ENCODE measurements at regions not wholly inside any gene's neighbourhood (a gene's known extent, or its start where the extent isn't known, plus 50 kb on each side); places are given as distances from the start of the nearest gene placed in this dataset.

GRCh38 chr2:157124731-157125130 is 132.8 kb upstream of the GALNT5 start (continued):
- TF ChIP-seq CBX3 (IDR thresholded peaks at IDR 0.05; ENCODE audit: borderline replicate concordance, low read depth) (no peak), MEF2A (IDR thresholded peaks at IDR 0.05; ENCODE audit: insufficient read depth, low read depth, low read length) (no peak), YBX1 (IDR thresholded peaks at IDR 0.05) (no peak), SREBF2 (IDR thresholded peaks at IDR 0.05; ENCODE audit: low read length) (no peak), FOS (IDR thresholded peaks at IDR 0.05; ENCODE audit: borderline replicate concordance, extremely low read depth, insufficient read length) (no peak)
- TF ChIP-seq, protein P1, sequence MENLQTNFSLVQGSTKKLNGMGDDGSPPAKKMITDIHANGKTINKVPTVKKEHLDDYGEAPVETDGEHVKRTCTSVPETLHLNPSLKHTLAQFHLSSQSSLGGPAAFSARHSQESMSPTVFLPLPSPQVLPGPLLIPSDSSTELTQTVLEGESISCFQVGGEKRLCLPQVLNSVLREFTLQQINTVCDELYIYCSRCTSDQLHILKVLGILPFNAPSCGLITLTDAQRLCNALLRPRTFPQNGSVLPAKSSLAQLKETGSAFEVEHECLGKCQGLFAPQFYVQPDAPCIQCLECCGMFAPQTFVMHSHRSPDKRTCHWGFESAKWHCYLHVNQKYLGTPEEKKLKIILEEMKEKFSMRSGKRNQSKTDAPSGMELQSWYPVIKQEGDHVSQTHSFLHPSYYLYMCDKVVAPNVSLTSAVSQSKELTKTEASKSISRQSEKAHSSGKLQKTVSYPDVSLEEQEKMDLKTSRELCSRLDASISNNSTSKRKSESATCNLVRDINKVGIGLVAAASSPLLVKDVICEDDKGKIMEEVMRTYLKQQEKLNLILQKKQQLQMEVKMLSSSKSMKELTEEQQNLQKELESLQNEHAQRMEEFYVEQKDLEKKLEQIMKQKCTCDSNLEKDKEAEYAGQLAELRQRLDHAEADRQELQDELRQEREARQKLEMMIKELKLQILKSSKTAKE (IDR thresholded peaks at IDR 0.05; ENCODE audit: low read depth, poor library complexity, severe bottlenecking): no peak

DNA sequence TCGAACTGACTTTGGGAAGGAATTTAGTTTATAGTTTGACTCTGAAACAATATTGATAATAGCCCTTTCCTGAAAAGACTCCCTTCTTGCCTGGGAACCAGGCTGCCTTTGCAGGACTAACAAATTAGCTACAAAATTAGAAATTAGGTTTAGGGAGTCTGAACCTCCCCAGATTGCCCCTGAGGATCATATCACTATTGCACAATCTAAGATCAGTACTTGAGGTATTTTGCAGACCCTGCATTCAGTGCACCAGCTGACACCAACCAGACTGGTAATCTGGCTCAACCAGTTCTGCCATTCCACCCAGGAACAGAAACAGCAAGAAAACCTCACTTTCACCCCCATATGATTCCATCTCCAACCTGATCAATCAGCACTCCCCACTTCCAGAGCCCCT is 131.8 kb upstream of the GALNT5 start:
- Histone ChIP-seq H3K27ac (ENCODE audit: control insufficient read depth, insufficient read depth) (no peak overlapping the region), H3K4me3 (no peak overlapping the region), H4K20me1 (ENCODE audit: control insufficient read depth, insufficient read depth) (no peaks in the 10 kb centered on the region), H3K9ac (ENCODE audit: control insufficient read depth, insufficient read depth, low read length) (no peak overlapping the region), H3K4me2 (ENCODE audit: control insufficient read depth, insufficient read depth) (no peak overlapping the region), H3K9me3 (replicated peaks; ENCODE audit: control insufficient read depth, insufficient read depth, low read length) (no peaks in the 10 kb centered on the region), H3K79me2 (ENCODE audit: control insufficient read depth, insufficient read depth, low read length) (no peaks in the 10 kb centered on the region), H2AFZ (ENCODE audit: control insufficient read depth, low read depth, low read length) (no peak overlapping the region), H3K27me3 (replicated peaks in 1 of 2; ENCODE audit: control insufficient read depth in 2 of 2, insufficient read depth in 2 of 2, low read length in 1 of 2) (peaks cover 0 to 2% of the 10 kb centered on the region in 2 experiments; a peak in 2 of 4 replicates), H3K4me1 (ENCODE audit: control insufficient read depth, insufficient read depth, low read length) (no peaks in the 10 kb centered on the region), H3K36me3 (ENCODE audit: control insufficient read depth in 2 of 2, insufficient read depth in 2 of 2, low read length in 1 of 2) (no peaks in the 10 kb centered on the region)
- intact Hi-C loops (cut with micrococcal nuclease; ENCODE audit: unreplicated experiment) (no loop called here), in situ Hi-C loops (cut with MboI) (no loop called here)
- DNase-seq (ENCODE audit: low read depth, low spot score) (no peak), FAIRE-seq (no peak), ATAC-seq (no peak)
- ChIA-PET POLR2A (no interaction called here), CTCF (interaction anchor here (1.2 to 1.4 kb wide), 2 partner anchors 9 to 55 kb away, joined by 3 to 4 read pairs; no protein-coding TSS in a partner anchor), SMC1A (ENCODE audit: uncharacterized antibody, unreplicated experiment) (interaction anchor here (0.8 to 2.0 kb wide), 5 partner anchors 9 to 67 kb away, joined by 3 to 8 read pairs (median 5); no protein-coding TSS in a partner anchor), RAD21 (ENCODE audit: unreplicated experiment) (no interaction called here)
- no TSS peak for BruUV-seq (replicated peaks)
- WGBS (ENCODE audit: insufficient coverage, insufficient replicate concordance, low lambda C conversion rate, missing lambda C conversion rate): 0% methylated on average over 1 of the region's 1 CpG
- no peak for TF ChIP-seq EZH2 (IDR thresholded peaks at IDR 0.05; ENCODE audit: borderline replicate concordance, control insufficient read depth, low read depth, low read length)
- TF ChIP-seq NFYB (IDR thresholded peaks at IDR 0.05; ENCODE audit: insufficient read depth, low read depth, low read length): no peak
- TF ChIP-seq SMAD1 (IDR thresholded peaks at IDR 0.05; ENCODE audit: low read depth, partially characterized antibody): no peak
- no peak for TF ChIP-seq CHD2 (IDR thresholded peaks at IDR 0.05; ENCODE audit: borderline replicate concordance, low read depth, low read length)
- TF ChIP-seq, protein P2, sequence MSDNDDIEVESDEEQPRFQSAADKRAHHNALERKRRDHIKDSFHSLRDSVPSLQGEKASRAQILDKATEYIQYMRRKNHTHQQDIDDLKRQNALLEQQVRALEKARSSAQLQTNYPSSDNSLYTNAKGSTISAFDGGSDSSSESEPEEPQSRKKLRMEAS (IDR thresholded peaks at IDR 0.05; ENCODE audit: low read depth, low read length): no peak
- TF ChIP-seq, protein P1 (IDR thresholded peaks at IDR 0.05; ENCODE audit: low read depth, poor library complexity, severe bottlenecking): no peak
- no peak for TF ChIP-seq ZSCAN29 (IDR thresholded peaks at IDR 0.05)
- TF ChIP-seq PAX8 (IDR thresholded peaks at IDR 0.05): no peak
- TF ChIP-seq TBL1XR1 (IDR thresholded peaks at IDR 0.05; ENCODE audit: low read depth, low read length): no peak
- TF ChIP-seq SRF (IDR thresholded peaks at IDR 0.05; ENCODE audit: low read depth in 2 of 2, low read length in 2 of 2): no peak
- TF ChIP-seq EP300 (IDR thresholded peaks at IDR 0.05; ENCODE audit: borderline replicate concordance in 1 of 2, control insufficient read depth in 1 of 2, low read depth in 2 of 2, low read length in 2 of 2): no peak
- TF ChIP-seq JUND (IDR thresholded peaks at IDR 0.05; ENCODE audit: low read depth, low read length): no peak
